Middle frontal gyrus (tissue), 1 donor: ENCODE measurements at regions not wholly inside any gene's neighbourhood (a gene's known extent, or its start where the extent isn't known, plus 50 kb on each side); places are given as distances from the start of the nearest gene placed in this dataset.
"Not testable (repeated sequence)": the region's sequence is repeated elsewhere in the genome, so short reads cannot be mapped to it uniquely, and the experiment has no call there.

Experiments used
- DNase-seq: peaks from one replicate; pipeline ENCODE4 v3.0.0-alpha.2; 2015; ENCODE audit warnings: low spot score; ENCODE audit errors: extremely low spot score

DNA sequence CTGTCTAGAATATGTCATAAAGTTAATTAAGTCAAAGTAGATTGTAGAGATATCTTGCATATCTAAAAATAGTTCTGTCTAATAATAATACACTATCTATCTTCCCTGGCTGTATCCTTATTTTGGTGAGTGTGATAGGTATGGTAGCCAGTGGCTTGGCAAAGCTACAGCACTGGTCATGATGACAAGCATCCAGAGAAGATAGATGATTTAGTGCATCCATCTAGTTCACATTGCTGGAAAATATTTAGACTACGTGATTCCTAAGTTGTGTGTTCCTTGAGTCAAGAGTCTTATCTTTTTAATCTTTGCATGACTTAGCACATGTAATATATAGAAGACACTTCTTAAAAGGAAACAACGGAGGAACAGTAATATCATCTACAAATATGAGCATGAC, 711.2 kb upstream of the KCND2 start:
- no peak for DNase-seq

DNA sequence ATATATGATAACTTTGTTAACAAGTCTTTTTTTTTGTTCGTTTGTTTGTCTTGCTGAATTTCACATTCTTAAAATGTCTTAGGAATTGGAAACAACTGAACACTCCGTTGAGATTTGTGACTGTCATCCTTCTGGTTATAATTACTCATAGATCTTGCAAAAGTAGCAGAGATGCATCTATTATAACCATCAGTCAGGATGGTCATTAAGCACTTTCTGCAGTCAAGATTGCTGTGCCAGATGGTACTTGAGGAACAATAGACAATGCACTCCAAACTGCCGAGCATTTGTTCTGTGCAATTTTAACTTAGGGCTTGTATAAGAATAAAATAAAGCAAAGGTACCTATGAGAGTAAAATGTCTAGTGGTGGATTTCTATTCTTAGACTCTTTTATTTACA, 710.1 kb upstream of the KCND2 start:
- DNase-seq: no peak

DNA sequence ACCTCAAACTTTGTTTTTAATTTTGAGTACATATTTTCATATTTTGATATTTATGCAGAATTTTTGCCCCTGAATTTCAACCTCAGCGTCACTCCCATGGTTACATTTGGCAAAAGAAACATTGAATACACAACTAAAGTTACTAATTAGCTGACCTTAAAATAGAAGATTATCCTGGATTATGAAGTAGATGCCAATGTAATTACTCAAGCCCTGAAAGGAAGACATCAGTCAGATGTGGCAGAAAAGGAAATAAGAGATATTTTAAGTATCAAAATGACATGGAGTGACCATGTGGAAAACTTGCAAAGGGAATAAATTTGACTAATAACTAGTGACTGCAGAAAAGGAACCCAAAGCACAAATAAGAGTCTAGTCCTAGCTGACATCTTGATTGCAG, 701.3 kb upstream of the KCND2 start:
- DNase-seq: no peak

DNA sequence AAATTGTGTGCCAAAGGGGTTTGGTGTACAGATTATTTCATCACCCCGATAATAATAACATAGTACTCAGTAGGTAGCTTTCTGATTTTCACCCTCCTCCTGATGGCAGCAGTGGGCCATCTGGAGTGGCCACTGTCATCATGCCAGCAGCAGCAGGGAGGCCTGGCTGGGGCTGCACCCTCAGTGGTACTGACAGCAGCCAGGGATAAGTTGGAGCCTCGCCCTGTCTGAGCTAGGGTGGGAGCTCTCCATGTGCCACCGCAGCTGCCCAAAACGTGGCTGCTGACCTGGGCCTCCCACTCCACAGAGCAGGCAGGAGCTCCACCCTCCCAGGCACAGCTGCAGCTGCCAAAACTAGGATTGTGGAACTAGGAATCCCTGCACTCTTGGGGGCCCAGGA, 700.8 kb upstream of the KCND2 start:
- DNase-seq: no peak

DNA sequence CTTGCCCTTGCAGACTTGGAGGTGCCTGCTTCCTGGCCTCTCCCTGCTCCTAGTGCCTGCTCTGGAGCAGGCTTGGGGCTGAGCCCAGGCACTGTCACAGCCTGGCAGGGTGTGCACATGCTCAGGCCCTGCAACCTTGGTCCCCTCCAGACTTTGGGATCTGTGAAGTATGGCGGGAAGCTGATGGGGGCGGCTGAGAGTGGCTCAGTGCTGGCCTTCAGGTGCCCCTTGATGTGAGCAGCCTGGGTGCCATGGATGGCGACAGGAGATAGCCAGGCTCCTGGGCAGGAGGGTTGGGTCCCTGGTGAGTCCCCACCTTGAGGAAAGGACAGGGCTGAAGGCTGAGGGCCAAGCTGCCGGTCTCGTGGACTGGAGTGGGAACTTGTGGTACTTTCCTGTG, 700.4 kb upstream of the KCND2 start:
- DNase-seq: no peak

DNA sequence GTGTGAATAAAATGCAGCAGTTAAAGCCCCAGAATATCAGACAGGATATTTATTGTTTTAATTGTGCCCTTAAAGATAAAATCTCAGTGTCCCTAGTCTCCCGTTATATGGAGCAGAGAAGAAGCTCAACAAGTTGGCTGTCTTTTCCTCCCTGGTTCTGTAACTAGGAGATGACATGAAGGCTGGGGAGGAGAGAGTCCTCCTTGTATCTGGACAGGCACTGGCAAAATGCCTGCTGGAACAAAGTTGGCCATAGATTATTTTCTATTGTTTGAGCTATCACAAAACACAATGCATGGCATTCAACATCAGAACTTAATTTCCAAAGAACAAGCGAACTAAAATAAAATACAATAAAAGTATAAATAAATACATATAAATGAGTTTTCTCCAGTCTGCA, 694.9 kb upstream of the KCND2 start:
- no peak for DNase-seq

DNA sequence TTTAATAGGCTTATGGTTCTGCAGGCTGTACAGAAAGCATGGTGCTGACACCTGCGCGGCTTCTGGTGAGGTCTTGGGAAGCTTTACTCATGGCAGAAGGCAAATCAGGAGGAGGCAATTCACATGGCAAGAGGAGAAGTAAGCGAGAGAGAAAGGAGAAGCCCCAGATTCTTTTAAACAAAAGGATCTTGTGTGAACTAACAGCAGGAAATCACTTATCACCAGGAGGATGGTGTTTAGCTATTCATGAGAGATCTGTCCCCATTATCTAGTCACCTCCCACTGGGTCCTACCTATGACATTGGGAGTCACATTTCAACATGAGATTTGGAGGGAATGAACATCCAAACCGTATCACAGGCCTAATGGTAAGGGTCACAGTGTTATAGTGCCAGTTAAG, 678.0 kb upstream of the KCND2 start:
- no peak for DNase-seq

DNA sequence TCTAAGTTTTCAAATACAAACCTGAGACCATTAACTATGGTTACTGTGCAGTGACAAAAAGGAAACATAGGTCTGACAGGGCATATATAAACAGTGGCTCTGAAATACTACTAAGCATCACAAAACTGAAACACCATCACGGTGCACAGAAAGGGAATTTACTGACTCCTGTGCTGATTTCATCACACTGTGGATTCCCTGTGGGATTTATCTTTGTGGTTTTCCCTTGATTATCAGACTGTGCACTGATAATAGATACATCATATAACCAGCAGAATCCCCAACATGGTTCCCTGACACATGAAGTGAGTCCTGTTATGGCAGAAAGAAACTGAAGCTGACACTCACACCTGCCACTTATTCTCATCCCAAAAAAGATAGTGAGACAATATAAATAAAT, 676.3 kb upstream of the KCND2 start:
- DNase-seq: no peak

DNA sequence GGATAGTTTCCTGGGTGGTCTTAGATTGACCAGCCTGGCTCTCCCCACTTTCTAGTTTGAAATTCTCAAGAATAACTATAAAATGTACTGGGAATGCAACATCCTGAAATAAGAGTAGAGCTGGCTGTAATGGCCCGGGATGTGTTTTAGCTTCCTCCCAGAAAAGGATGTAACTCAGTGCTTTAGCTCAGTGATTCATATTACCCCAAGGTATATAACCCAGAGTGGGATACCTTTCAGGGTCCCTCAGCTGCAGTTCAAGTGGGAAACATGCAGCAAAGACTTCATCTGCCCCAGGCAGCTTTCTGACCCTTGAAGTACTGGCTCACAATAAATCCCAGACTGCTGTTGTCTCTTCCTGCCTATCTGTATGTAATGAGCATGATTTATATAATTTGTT, 666.7 kb upstream of the KCND2 start:
- DNase-seq: no peak

DNA sequence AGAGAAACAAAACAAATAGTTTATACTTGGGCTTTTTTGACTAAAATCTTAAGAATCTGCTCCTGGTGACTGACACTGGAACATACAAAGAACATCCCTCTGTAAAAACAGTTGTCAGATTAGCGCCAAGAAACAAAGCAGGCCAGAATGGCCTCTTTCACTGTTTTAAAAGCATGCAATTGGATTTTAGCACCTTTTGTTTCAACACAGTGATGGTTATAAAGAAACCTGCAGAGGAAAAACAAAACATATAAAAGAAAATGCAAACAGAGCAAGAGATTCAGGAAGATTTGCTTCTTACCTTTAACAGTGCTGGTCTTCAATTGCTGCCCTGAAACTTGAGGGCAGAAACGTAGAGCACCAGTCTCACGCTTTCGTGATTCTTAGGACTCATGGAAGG, 652.2 kb upstream of the KCND2 start:
- DNase-seq: no peak

DNA sequence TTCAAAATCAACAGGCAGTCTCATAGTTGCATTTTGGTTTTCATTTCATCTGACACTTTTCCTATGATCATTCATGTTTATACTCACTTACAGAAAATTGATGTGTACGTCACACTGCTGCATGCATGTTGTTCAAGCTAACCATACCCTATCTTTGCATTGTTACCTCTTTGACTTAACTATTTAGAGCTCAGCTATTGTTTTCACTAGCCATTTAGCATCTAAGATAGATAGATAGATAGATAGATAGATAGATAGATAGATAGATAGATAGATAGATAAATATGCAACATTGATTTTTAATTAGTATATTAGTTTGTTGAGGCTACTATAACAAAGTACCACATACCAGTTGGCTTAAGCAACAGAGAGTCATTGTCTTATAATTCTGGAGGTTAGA, 649.5 kb upstream of the KCND2 start:
- DNase-seq: no peak

DNA sequence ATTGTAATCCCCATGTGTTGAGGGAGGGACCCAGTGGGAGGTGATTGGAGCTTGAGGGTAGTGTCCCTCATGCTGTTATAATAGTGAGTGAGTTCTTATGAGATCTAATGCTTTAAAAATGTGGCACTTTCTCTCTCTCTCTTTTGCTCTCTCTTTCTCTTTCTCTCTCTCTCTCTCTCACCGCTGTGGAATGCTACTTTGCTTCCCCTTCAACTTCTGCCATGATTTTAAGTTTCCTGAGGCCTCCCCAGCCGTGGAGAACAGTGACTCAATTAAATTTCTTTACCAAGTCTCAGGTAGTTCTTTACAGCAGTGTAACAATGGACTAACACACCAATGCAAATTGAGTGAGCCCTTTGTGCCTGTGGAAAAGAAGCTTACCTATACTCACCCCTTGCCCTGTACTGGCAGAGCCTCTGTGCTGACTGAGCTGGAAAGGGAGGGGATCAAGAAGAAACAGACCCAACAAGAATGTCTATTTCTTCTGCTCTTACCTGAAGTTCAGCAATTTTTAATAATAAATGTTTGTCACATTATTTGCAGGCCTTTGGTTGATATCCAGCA, 642.5 kb upstream of the KCND2 start:
- DNase-seq: no peak

DNA sequence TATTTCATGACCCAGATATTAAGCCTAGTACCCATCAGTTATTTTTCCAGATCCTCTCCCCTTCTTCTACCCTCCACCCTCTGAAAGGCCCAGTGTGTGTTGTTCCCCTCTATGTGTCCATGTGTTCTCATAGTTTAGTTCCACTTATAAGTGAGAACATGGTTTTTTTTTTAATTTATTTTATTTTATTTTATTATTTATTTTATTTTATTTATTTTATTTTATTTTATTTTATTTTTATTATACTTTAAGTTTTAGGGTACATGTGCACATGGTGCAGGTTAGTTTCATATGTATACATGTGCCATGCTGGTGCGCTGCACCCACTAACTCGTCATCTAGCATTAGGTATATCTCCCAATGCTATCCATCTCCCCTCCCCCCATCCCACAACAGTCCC, 639.2 kb upstream of the KCND2 start:
- DNase-seq: not testable (repeated sequence)

DNA sequence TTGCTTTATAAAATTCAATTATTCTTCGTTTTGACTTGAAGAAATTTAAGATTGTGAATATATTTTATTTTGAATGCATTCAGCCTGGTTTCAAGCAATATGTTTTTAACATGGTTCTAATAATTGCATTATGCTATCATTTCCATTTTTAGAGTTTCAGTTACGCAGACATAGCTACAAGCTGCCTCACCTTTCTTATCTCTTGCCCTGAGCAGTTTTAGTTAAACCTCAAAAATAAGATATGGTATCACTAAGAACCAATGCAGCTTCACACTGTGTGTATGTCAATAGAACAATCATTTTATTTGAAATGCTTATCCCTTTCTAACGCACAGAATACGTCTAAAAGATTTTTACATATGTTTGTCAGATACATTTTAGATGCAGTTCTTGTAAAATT, 632.6 kb upstream of the KCND2 start:
- no peak for DNase-seq

DNA sequence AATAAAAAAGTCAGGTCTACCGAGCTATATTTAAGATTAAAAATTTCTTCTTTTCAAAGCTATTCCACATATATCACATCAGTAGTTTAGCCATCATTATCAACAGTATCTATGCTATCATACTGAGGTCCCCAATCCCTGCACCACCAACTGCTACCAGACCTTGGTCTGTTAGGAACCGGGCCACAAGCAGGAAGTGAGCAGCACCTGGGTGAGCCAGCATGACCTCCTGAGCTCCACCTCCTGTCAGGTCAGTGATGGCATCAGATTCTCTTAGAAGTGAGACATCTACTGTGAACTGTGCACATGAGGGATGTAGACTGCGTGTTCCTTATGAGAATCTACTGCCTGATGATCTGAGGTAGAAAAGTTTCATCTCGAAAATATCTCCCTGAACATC, 632.1 kb upstream of the KCND2 start:
- no peak for DNase-seq

DNA sequence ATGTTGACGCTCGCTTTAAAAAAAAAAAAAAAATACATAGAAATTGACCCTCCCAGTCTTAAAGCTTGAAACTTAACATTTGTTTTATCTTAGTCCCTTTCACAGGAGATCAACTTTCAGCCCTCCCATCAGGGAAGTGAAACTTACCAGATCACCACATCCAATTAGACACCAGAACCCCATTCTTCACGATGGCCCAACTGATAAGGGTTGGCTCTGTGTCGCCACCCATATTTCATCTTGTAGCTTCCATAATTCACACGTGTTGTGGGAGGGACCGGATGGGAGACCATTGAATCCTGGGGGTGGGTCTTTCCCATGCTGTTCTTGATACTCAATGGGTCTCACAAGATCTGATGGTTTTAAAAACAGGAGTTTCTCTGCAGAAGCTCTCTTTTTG, 629.4 kb upstream of the KCND2 start:
- no peak for DNase-seq

DNA sequence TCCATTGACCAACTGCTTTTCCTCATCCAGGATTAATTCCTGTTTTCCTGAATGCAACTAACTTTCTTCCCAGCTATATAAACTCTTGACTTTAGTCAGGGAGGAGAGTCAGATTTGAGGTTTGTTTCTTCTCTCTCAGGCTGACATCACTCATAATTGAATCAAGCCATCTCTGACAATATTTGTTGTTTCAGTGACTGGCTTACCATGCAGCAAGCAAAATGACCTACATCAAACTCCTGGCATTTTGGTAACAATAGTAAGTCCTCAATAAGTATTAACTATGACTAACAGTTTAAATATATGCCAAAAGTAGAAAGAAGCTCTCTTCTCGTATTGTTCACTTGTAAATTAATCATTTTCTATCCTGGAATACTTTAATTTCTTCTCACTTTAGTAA, 625.7 kb upstream of the KCND2 start:
- DNase-seq: no peak

DNA sequence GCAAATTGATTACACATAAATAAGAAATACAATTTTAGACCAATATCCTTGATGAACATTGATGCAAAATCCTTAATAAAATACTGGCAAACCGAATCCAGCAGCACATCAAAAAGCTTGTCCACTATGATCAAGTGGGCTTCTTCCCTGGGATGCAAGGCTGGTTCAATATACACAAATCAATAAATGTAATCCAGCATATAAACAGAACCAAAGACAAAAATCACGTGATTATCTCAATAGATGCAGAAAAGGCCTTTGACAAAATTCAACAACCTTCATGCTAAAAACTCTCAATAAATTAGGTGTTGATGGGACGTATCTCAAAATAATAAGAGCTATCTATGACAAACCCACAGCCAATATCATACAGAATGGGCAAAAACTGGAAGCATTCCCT, 624.2 kb upstream of the KCND2 start:
- DNase-seq: not testable (repeated sequence)

DNA sequence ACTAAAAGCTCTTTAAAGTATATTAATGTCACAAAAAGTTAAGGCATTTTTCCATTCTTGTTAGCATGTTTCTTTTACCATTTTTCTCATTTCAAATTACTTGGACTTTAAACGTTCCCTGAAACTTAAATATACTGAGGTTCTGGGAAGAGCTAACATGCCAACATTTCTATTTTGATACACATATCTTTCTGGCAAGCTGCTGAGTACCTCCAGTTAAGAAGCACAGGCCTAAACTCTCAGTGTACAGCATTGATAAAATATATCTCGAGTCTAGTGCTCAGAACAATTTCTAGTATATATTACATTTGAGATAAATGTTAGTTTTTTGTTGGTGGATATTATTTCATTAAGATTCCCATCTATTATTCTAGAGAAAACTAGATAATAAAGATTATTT, 612.9 kb upstream of the KCND2 start:
- DNase-seq: no peak

DNA sequence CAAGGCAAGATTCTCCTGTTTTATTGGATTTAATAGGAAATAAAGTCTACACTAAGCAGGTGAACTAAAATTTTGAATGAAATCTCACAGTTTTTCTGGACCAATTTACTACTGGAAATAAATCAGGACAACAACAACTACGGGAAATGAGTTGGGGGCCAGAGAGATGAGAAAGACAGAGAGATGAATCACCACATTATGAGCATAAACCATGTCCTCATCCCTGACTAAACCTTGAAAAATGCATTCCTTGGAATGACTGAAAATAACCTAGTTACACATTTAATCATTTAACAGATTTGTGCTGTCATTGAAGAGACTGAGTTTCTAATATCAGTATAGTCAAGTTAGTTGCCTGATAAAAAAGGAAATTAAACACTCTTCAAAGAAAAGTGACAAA, 608.4 kb upstream of the KCND2 start:
- no peak for DNase-seq

DNA sequence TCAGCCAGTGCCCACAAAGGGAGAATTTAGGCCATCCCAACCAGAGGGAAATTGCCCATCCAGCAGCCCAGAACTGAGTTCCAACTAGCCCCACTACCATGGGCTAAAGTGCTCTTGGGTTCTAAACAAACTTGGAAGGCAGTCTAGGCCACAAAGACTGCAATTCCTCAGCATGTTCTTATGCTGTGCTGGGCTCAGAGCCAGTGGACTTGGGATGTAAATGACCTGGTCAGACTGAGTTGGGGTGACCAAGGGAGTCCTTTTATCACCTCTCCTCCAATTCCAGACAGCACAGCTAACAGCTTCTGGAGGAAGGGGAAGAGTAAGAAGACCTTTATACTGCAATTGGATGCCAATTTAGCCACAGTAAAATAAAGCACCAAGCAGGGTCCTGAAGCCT, 607.2 kb upstream of the KCND2 start:
- DNase-seq: no peak

DNA sequence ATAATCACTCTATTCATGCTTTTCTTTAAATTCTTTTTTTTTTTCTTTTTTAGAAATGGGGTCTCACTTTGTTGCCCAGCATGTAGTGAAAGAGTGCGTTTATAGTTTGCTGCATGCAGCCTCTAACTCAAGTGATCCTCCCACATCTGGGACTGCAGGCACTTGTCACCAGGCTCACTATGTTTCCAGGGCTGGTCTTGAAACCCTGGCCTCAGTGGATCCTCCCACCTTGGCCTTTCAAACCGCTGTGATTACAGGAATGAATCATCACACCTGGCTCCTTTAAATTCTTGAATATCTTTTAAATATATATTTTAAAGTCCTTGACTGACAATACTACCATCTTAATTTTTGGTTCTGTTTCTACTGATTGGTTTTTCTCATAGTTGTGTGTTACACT, 591.6 kb upstream of the KCND2 start:
- no peak for DNase-seq

DNA sequence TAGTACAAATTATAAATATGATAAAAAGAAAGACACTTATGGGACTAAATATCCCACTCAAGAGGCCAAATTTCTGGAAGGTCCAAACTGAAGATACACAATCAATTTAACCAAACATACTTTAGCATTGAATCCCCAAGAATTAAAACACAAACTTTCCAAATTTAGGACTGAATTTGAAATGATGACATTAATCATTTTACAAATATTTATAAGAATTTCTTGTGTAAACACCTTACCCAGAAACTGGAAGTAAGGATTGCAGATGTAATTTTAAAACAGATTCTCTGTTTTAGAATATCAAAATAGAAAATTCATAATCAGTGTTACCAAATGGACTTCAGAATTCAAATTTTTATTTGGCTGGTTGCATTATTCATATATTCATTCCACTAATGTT, 588.2 kb upstream of the KCND2 start:
- DNase-seq: no peak

DNA sequence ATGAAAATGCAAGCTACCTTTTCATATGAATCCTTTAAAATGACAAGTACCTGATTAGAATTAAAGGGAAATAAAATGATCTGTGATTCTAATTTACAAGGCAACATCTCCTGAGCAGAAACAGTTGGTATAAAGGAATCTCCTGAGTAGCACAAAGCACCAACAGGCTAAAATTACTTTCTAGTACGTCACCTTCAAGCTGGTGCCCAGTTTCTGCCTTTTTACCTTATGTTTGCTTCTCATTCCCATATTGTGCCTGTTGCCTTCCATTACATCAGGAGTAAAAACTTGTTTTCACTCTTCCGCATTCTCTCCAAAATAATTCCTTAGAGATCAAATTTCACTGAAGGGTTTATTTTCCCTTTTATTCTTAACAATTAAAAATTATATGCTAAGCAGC, 587.1 kb upstream of the KCND2 start:
- DNase-seq: no peak
